ENCODE measurements at regions not wholly inside any gene's neighbourhood (a gene's known extent, or its start where the extent isn't known, plus 50 kb on each side); places are given as distances from the start of the nearest gene placed in this dataset.

DNA sequence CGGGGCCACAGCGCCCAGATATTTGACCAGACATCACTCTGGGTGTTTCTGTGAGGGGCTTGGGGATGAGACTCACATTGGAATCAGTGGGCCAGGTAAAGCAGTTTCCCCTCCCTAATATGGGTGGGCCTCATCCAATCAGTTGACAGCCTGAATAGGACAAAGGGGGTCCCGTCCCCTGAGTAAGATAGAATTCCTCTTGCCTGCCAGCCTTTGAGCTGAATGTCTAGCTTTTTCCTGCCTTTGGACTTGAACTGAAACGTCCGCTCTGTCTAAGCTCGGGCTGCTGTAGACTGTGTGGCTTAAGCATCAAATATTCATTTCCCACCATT lies 88.8 kb upstream of the DIO3 start:
- TF ChIP-seq GATA1 (IDR thresholded peaks at IDR 0.05; ENCODE audit: low read depth, low read length): no peak
- TF ChIP-seq POLR2A (IDR thresholded peaks at IDR 0.05; ENCODE audit: low read length): no peak
